ENCODE measurements at regions not wholly inside any gene's neighbourhood (a gene's known extent, or its start where the extent isn't known, plus 50 kb on each side); places are given as distances from the start of the nearest gene placed in this dataset.
"Not testable (repeated sequence)": the region's sequence is repeated elsewhere in the genome, so short reads cannot be mapped to it uniquely, and the experiment has no call there.

GRCh38 chr6:113057567-113058053 lies 710.5 kb downstream of the RFPL4B start:
- no peak for DNase-seq (ENCODE audit: low read depth in 4 of 4, low spot score in 3 of 4)

- no peak for DNase-seq (ENCODE audit: low read depth in 4 of 4, low spot score in 3 of 4)
Measured at GRCh38 chr6:113060664-113061063, 713.5 kb downstream of the RFPL4B start.

DNA sequence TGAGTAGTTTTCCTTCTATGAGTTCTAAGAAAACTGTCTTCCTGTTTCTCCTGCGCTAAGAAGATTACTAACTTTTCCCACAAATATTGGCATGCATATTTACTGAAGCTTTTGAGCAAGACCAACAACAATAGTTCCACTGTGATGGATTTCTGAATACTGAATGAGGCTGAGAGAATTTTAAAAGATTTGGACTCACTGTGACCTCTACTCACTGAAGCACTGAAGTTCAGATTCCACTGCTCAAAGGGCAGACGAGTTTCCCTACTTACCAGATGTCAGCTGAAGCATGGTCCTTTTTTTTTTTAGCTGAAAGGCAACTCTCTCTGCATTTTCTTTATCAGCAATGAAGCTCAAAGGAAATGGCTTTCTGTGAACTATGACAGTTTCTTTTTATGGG lies 718.5 kb downstream of the RFPL4B start:
- peak in 2 of 4 donors; percentile 9 to 23 for DNase-seq (ENCODE audit: low read depth in 4 of 4, low spot score in 3 of 4)

DNA sequence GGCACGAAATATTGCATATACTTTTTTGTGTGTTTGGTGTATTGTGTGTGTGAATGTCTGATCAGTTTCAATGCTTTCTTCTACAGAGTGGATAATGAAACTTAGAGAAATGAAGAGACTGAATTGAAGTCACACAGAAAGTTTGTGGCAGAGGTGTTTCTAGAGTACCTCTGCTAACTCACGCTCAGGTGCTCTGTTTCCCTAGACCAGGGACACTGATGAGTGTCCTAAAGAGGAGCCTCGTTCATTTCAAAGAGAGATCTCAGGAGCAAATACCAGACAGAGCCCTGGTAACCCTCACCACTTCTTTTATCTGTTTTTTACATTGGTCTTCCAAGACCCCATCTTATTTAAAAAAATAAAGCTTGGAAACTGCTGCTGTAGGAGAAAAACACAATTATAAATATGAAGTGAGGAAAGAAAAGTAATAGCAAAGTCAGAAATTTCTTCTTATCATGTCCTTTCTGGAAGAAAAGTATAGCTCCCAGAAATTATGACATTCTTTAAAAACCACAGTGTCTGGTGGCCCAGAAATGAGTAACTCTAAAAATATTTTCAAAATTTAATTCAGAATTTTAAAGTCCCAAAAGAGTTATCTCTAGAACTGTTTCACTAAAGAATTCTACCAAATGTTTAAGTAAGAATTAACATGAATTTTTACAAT lies 720.6 kb downstream of the RFPL4B start:
- no peak for DNase-seq (ENCODE audit: low read depth in 4 of 4, low spot score in 3 of 4)

DNA sequence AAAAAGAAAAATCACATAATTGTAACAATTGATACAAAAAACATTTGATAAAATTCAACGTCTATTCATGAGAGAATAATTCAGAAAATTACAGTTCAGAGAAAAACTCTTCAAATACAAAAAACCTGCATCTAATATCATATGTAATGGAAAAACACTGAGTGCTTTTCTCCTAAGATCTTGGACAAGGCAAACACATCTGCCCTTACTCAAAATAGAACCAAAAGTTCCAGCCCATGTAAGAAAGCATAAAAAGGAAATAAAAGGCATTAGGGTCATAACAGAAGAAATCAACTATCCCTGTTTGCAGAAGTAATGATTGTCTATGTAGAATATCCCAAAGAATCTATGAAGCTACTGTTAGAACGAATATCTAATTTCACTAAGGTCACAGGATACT lies 721.4 kb downstream of the RFPL4B start:
- no peak for DNase-seq (ENCODE audit: low read depth in 4 of 4, low spot score in 3 of 4)

- DNase-seq (ENCODE audit: low read depth in 4 of 4, low spot score in 3 of 4), result not testable (repeated sequence)
Measured at GRCh38 chr6:113070681-113071080, 723.6 kb downstream of the RFPL4B start.

- no peak for DNase-seq (ENCODE audit: low read depth in 4 of 4, low spot score in 3 of 4)
Measured at GRCh38 chr6:113073611-113074191, 726.6 kb downstream of the RFPL4B start.

GRCh38 chr6:113076116-113076515 lies 729.0 kb downstream of the RFPL4B start:
- no peak for DNase-seq (ENCODE audit: low read depth in 4 of 4, low spot score in 3 of 4)

DNA sequence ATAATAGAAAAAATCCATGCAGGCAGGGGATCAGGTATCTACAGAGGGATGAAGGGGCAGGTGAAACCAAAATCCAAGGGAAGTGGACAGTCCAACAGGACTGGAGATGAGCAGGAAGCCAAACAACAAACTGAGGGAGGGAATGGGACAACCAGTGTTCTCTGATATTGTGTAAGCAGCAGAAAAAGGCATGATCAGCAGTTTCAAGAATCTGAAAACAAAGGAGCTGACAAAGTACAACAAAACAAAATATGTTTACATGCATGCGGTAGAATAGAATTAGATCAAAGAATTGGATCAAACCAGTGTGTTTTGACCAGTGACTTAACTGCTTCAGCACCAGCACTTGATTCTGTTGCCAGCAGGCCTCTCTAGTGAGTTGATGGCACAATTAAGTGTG lies 729.7 kb downstream of the RFPL4B start:
- no peak for DNase-seq (ENCODE audit: low read depth in 4 of 4, low spot score in 3 of 4)

GRCh38 chr6:113077794-113078193 lies 730.7 kb downstream of the RFPL4B start:
- DNase-seq (ENCODE audit: low read depth in 4 of 4, low spot score in 3 of 4), result no peak

DNA sequence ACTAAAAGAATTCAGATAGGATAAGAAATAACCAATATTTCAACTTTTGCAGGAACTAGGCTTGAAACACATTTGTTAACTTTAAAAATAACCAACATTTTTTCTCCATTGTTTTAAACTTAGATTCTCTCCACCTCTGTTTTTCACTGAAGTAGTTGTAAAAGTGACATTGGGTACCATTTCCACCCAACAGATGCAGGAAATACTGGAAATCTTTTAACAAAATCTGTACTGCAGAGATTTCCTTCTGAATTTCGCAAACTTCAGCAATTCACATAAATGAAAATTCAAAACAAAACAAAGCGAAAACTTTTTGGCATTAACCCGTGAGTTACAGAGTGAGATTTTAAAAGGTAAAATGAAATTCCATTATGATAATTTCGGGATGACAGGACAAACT lies 731.7 kb downstream of the RFPL4B start:
- no peak for DNase-seq (ENCODE audit: low read depth in 4 of 4, low spot score in 3 of 4)

DNA sequence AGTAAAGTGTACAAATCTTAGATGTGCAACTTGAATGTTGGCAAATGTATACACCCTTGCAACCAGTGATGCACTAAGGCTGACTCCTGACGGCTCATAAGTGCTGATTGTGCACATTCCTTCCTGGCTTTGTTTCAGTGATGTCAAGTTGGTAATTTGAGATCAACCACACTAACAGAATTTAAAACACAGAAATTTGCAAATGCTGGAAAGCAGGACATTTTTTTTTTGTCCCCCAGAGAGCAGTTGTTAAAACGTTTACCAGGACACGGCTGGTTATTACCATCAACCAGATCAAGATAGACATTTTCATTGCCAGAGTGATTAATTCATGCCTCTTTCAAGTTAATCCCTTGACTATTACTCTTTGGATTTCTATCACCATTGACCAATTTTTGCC lies 735.6 kb downstream of the RFPL4B start:
- no peak for DNase-seq (ENCODE audit: low read depth in 4 of 4, low spot score in 3 of 4)

DNA sequence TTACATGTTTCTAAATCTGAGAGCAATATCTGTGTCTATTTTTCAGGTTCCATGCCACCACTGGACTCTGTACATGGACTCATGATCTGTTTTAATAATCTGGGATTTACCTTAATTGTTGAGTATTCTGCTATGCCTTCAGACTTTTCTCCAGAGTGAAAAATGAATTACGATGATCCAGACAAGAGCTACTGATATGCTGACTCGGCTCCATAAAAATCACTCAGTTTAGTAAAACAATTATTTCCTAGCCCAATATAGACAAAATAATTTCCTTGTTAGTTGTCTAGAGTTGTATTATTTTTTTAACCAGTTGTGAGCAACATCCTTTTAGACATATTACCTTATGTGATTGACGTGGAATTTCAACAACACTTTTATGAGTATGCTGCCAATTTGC lies 736.8 kb downstream of the RFPL4B start:
- no peak for DNase-seq (ENCODE audit: low read depth in 4 of 4, low spot score in 3 of 4)

GRCh38 chr6:113089056-113089455 lies 741.9 kb downstream of the RFPL4B start:
- DNase-seq (ENCODE audit: low read depth in 4 of 4, low spot score in 3 of 4), result no peak

DNA sequence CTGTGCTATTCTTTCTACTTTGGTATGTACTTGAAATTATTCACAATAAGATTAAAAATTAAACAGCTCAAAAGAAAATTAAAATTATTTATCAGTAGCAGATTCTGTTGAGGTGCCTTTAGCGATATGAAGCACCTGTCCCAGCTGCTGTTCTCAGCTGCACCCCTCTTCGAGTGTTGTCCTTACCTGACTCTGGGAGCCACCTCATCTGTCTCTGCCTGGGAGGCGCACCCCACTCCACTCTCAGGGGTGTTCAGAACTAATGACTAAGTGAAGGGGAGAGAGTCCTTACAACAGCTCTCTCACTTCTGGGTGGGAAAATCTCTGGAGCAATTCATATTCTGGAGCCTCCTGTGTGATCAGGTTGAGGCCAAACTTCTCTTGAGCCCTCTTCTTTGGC lies 745.7 kb downstream of the RFPL4B start:
- no peak for DNase-seq (ENCODE audit: low read depth in 4 of 4, low spot score in 3 of 4)

DNA sequence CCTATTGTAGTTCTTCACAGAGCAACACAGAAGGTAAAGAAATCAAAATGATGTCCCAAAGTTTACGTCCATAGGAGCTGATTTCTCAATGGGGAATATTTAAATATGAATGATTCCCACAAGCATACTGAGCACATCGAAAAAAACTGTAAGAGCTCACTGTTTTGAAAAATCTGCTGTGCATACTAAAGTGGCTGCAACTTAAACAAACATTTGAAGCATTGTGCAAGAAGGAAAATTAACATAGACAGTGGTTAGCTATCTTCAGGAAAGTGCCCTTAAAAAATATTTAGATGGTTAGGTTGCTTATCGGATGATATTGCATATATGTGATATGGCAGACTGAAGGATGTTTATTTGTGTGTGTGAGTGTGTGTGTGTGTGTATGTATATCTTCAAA lies 747.6 kb downstream of the RFPL4B start:
- no peak for DNase-seq (ENCODE audit: low read depth in 4 of 4, low spot score in 3 of 4)

GRCh38 chr6:113095841-113096240 lies 748.7 kb downstream of the RFPL4B start:
- no peak for DNase-seq (ENCODE audit: low read depth in 4 of 4, low spot score in 3 of 4)

GRCh38 chr6:113102761-113103160 lies 754.4 kb upstream of the MARCKS start:
- no peak for DNase-seq (ENCODE audit: low read depth in 4 of 4, low spot score in 3 of 4)

GRCh38 chr6:113103634-113104361 lies 753.3 kb upstream of the MARCKS start:
- DNase-seq (ENCODE audit: low read depth in 4 of 4, low spot score in 3 of 4), result no peak

GRCh38 chr6:113104541-113104940 lies 752.6 kb upstream of the MARCKS start:
- no peak for DNase-seq (ENCODE audit: low read depth in 4 of 4, low spot score in 3 of 4)

DNA sequence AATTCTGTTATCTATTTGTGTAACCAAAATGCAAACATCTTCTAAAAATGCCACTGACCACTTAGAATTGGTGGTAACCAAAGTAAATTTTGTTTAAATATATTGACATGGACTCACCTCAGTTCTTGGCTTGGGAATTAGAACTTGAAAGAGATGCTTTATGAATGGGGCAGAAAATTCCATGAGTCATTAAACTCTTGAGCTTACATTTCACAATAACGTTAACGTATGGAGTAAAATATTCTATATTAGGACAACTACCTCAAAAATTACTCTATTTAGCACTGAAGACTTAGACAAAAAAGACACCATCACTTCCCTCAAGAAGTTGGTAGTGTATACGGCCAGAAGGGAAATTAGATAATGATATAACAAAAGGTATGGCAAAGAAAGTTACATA lies 752.2 kb upstream of the MARCKS start:
- DNase-seq (ENCODE audit: low read depth in 4 of 4, low spot score in 3 of 4), result no peak

DNA sequence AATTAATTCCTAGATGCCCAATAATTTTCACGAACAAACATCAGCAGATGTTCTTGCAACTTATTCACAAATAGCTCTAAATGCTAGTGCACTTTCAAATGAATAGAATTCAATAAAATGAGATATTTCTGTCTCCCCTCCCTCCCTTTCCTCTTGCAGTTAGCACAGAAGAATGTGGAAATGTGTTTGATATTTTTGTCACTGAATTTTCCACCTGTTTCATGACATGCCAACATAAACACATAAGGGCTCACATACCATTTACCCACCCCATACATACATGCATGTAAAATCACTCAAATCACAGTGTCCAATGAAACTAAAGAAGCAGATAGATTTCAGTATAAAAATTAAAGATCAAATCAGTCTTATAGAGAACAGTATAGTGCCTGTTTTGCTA lies 746.9 kb upstream of the MARCKS start:
- no peak for DNase-seq (ENCODE audit: low read depth in 4 of 4, low spot score in 3 of 4)
